Fibroblast of villous mesenchyme (primary cell): ENCODE measurements at regions not wholly inside any gene's neighbourhood (a gene's known extent, or its start where the extent isn't known, plus 50 kb on each side); places are given as distances from the start of the nearest gene placed in this dataset.

Experiments
- DNase-seq: peaks from one replicate; pipeline ENCODE4 v3.0.0-alpha.2; 2010; ENCODE audit warnings: low read depth
- H3K4me3 ChIP-seq: 2 replicates; pipeline ENCODE4 v1.5.1; 2011; ENCODE audit warnings: low read depth, mild to moderate bottlenecking, low read length
- TF ChIP-seq, protein P1 (sequence below): IDR thresholded peaks from 2 replicates; pipeline ENCODE4 v1.5.1; 2012; ENCODE audit warnings: low read depth, mild to moderate bottlenecking, low read length; ENCODE audit not compliant: insufficient read depth

DNA sequence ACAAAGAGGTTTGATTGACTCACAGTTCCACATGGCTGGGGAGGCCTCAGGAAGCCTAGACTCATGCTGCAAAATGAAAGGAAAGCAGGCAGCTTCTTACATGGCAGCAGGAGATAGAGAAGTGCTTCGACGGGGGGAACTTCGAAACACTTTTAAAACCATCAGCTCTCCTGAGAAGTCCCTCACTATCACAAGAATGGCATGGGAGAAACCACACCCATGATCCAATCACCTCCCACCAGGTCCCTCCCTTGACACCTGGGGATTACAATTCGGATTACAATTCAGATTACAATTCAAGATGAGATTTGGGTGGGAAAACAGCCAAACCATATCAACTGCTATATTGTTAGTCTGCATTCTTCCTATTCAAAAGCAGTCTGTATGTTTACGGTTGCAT is 322.3 kb upstream of the ISL1 start:
- no peak overlapping the region for H3K4me3 ChIP-seq
- TF ChIP-seq, protein P1, sequence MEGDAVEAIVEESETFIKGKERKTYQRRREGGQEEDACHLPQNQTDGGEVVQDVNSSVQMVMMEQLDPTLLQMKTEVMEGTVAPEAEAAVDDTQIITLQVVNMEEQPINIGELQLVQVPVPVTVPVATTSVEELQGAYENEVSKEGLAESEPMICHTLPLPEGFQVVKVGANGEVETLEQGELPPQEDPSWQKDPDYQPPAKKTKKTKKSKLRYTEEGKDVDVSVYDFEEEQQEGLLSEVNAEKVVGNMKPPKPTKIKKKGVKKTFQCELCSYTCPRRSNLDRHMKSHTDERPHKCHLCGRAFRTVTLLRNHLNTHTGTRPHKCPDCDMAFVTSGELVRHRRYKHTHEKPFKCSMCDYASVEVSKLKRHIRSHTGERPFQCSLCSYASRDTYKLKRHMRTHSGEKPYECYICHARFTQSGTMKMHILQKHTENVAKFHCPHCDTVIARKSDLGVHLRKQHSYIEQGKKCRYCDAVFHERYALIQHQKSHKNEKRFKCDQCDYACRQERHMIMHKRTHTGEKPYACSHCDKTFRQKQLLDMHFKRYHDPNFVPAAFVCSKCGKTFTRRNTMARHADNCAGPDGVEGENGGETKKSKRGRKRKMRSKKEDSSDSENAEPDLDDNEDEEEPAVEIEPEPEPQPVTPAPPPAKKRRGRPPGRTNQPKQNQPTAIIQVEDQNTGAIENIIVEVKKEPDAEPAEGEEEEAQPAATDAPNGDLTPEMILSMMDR, result no peak
- DNase-seq, result no peak

DNA sequence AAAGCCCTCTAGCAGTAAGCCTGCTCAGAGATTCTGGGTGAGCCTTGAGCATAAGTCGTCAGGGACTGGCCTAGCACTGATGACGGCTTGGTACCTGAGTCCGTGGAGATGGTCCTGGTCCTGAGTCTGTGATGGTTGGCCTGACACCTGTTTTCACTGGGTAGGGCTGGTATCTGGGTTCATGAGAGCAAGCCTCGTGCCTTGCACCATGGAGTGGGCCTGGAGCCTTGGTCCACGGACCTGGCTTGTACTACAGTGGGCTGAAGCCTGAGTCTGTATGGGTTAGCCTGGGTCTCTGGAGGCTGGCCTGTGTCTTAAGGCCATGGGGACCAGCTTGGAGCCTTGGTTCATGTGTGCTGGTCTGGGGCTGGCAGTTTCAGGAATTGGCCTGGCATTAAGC is 310.3 kb upstream of the ISL1 start:
- no peak for DNase-seq
- no peak overlapping the region for H3K4me3 ChIP-seq
- TF ChIP-seq, protein P1, result no peak

DNA sequence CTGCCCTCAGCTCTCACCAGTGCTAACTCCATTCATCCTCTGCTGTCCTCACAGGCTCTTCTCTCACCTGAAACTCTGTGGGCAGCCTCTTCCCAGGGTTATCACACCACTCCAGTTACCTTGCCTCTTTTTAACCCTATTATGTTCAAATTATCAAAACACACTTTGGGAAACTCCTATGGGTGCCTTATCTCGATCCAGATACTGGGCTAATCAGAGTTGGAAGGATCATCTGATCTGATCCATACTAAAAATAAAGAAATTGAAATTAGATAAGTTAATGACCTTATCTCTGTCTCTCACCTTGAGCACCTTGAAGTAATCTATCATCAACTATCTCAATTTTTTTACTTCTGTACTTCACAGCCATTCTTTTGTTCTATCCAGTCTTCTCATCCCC is 300.5 kb upstream of the ISL1 start:
- DNase-seq, result no peak
- TF ChIP-seq, protein P1, result no peak
- no peak overlapping the region for H3K4me3 ChIP-seq

DNA sequence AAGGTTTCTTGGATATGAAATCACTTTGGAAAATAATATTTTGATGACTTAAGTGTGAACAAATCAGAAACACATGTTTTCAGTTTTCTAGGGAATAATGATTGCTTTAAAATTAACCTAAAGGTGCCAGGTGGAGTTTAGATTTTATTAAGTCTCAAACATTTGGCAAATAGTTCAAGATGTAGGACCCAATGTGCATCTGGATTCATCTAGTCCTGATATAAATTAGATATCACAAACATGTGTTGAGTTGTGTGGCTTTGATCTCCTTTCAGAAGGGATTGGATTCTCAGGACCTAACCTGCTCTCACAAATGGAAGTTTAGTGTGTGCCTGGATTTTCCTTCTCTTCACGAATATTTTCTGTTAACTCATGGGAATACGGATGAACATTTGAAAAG is 291.4 kb upstream of the ISL1 start:
- no peak overlapping the region for H3K4me3 ChIP-seq
- TF ChIP-seq, protein P1, result no peak

DNA sequence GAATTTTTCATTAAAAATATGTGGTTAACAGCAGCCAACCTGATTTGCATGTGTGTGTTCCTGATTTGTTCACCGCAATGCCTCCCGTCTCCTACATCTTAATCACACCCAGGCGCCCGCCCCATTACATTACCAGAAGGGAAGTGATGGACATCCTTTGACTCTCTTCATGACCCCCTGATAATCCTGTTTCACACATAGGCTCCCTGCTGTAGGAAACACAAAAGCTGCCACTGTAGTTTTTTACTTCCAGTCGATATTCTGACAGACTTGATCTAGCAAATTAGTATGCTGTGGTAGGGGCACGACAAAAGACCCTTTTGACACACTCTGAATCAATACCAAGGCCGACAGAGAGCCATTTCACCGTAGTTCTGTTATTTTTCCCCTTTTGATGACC is 287.8 kb upstream of the ISL1 start:
- TF ChIP-seq, protein P1, result no peak
- H3K4me3 ChIP-seq, result no peak overlapping the region
- no peak for DNase-seq

More for the DNA sequence above, 291.4 kb upstream of the ISL1 start:
- DNase-seq, result no peak

DNA sequence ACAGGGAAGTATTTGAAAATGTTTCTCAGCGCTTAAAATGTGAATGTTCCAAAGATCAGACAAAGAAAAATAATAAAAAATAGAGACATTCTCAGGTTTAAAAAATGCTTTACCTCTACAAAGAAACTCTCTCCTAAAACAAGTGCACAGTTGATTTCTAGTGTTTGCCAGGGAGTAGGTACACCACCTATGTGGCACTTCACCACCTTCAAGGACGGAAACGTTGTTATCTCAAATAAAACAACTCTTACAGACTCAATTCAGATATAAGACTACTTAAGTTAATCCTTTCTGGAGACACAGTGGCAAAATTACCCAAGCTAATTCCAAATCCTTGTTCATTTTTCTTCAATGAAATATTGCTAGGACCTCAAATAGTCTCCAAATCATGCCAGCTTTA is 286.4 kb upstream of the ISL1 start:
- TF ChIP-seq, protein P1, result no peak
- H3K4me3 ChIP-seq, result no peak overlapping the region
- no peak for DNase-seq

DNA sequence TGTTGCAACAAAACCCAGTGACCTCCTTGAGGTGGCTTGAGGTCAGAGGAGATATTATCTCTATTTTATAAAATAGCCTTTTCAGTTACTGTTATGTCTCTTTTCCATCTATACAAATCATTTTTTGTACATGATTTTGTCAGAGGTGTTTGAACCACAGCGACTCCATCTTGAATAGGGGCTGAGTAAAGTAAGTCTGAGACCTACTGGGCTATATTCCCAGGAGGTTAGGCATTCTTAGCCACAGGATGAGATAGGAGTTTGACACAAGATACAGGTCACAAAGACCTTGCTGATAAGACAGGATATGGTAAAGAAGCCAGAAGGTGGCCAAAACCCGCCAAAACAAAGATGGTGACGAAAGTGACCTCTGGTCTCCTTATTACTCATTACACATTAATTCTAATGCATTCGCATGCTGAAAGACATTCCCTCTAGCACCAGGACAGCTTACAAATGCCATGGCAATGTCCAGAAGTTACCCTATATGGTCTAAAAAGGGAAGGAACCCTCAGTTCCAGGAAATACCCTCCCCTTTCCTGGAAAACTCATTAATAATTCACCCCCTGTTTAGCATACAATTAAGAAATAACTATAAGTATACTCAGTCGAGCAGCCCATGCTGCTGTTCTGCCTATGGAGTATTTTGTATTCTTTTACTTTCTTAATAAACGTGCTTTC is 283.9 kb upstream of the ISL1 start:
- no peak overlapping the region for H3K4me3 ChIP-seq
- TF ChIP-seq, protein P1, result no peak
- no peak for DNase-seq
